ENCODE measurements at regions not wholly inside any gene's neighbourhood (a gene's known extent, or its start where the extent isn't known, plus 50 kb on each side); places are given as distances from the start of the nearest gene placed in this dataset.

- H3K27me3 Mint-ChIP-seq: peaks cover 34% of the 10 kb centered on the region
- H3K9me3 Mint-ChIP-seq: peaks cover 5% of the 10 kb centered on the region
- H3K36me3 Mint-ChIP-seq: peaks cover 2% of the 10 kb centered on the region
- ATAC-seq (ENCODE audit: low read depth): no peak
- no peak for DNase-seq (ENCODE audit: low spot score in 2 of 2)
- no peak overlapping the region for H3K4me3 Mint-ChIP-seq
- H3K4me1 Mint-ChIP-seq: no peaks in the 10 kb centered on the region
- H3K27ac Mint-ChIP-seq: no peak overlapping the region
Measured at GRCh38 chr10:14468023-14468441, 137.3 kb upstream of the FRMD4A start.

DNA sequence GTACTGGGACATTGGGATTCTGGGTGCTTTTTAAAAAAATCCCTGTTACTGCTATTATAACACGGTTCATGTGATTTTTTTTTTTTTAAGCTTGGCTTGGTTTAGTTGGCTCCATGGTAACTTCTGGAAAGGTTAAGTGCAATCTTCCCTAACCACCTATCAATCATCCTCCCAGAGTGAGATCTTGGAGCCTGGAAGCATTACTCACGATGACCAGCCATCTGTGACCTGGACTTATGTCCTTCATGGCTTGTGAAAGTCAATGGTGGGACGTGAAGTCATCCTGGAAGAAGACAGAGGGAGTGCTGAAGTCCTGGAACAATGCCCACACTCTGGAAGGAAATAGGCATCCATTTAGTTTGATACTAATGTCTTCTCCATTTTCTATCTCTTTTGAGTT, 135.5 kb upstream of the FRMD4A start:
- H3K4me3 Mint-ChIP-seq: no peak overlapping the region
- no peaks in the 10 kb centered on the region for H3K4me1 Mint-ChIP-seq
- peaks cover 5% of the 10 kb centered on the region for H3K36me3 Mint-ChIP-seq
- peaks cover 10% of the 10 kb centered on the region for H3K9me3 Mint-ChIP-seq
- ATAC-seq (ENCODE audit: low read depth) (no peak), DNase-seq (ENCODE audit: low spot score in 2 of 2) (no peak)
- H3K27ac Mint-ChIP-seq: no peak overlapping the region
- H3K27me3 Mint-ChIP-seq: peaks cover 34% of the 10 kb centered on the region

DNA sequence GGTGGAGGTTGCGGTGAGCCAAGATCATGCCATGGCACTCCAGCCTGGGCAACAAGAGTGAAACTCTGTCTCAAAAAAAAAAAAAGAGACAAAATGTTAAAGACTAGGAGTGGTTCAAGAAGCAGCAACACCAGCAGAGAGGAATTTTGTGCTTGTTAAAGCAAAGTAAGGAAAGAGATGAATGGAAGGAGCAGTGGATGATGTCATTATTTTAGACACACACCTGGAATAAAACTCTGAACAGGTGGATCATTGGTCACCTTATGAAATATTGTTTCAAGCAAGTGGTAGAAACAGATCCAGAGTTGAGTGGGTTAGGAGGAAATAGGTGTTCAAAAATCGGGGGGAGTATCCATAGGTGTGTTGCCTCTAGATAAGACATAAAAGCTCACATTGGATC, 129.7 kb upstream of the FRMD4A start:
- Mint-ChIP-seq H3K36me3 (peaks cover 10% of the 10 kb centered on the region), H3K27me3 (peaks cover 26% of the 10 kb centered on the region), H3K4me1 (peaks cover 3% of the 10 kb centered on the region), H3K27ac (no peak overlapping the region), H3K4me3 (no peak overlapping the region), H3K9me3 (peaks cover 12% of the 10 kb centered on the region)
- DNase-seq (ENCODE audit: low spot score in 2 of 2) (no peak), ATAC-seq (ENCODE audit: low read depth) (no peak)

DNA sequence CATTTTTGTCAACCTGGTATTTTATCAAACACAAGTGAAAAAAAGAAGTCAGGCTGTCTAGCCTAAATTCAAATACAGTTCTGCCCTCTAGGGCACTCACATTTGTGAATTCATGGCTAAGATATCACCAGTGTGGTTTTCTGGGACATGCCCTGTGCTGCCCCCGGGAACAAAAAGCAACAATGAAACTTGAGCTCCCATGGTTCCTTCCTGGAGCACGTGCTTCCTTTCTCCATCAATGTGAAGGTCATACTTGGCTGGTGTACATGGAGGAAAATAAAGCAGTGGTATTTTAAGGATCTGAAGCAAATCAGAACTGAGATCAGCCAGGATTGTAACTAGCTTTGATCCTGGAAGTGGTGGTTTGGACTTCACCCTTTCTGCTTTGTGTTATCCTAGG, 128.9 kb upstream of the FRMD4A start:
- H3K36me3 Mint-ChIP-seq: peaks cover 10% of the 10 kb centered on the region
- H3K4me1 Mint-ChIP-seq: peaks cover 3% of the 10 kb centered on the region
- no peak overlapping the region for H3K27ac Mint-ChIP-seq
- H3K27me3 Mint-ChIP-seq: peaks cover 26% of the 10 kb centered on the region
- H3K9me3 Mint-ChIP-seq: peaks cover 12% of the 10 kb centered on the region
- no peak overlapping the region for H3K4me3 Mint-ChIP-seq
- DNase-seq (ENCODE audit: low spot score in 2 of 2) (no peak), ATAC-seq (ENCODE audit: low read depth) (no peak)

GRCh38 chr10:14456870-14457266, 126.1 kb upstream of the FRMD4A start:
- Mint-ChIP-seq H3K27ac (no peak overlapping the region), H3K4me3 (no peak overlapping the region), H3K36me3 (peaks cover 7% of the 10 kb centered on the region), H3K4me1 (peaks cover 3% of the 10 kb centered on the region), H3K27me3 (peaks cover 17% of the 10 kb centered on the region), H3K9me3 (peaks cover 7% of the 10 kb centered on the region)
- DNase-seq (ENCODE audit: low spot score in 2 of 2): no peak
- no peak for ATAC-seq (ENCODE audit: low read depth)

GRCh38 chr10:14456218-14456869, 125.6 kb upstream of the FRMD4A start:
- ATAC-seq (ENCODE audit: low read depth): no peak
- no peak for DNase-seq (ENCODE audit: low spot score in 2 of 2)
- Mint-ChIP-seq H3K36me3 (peaks cover 7% of the 10 kb centered on the region), H3K4me1 (peaks cover 3% of the 10 kb centered on the region), H3K27ac (no peak overlapping the region), H3K27me3 (peaks cover 13% of the 10 kb centered on the region), H3K9me3 (peaks cover 5% of the 10 kb centered on the region), H3K4me3 (no peak overlapping the region)

- DNase-seq (ENCODE audit: low spot score in 2 of 2) (no peak), ATAC-seq (ENCODE audit: low read depth) (no peak)
- Mint-ChIP-seq H3K27ac (no peak overlapping the region), H3K9me3 (peaks cover 5% of the 10 kb centered on the region), H3K36me3 (peaks cover 7% of the 10 kb centered on the region), H3K4me3 (no peak overlapping the region), H3K27me3 (peaks cover 9% of the 10 kb centered on the region), H3K4me1 (peaks cover 4% of the 10 kb centered on the region)
Measured at GRCh38 chr10:14454629-14455028, 123.9 kb upstream of the FRMD4A start.

DNA sequence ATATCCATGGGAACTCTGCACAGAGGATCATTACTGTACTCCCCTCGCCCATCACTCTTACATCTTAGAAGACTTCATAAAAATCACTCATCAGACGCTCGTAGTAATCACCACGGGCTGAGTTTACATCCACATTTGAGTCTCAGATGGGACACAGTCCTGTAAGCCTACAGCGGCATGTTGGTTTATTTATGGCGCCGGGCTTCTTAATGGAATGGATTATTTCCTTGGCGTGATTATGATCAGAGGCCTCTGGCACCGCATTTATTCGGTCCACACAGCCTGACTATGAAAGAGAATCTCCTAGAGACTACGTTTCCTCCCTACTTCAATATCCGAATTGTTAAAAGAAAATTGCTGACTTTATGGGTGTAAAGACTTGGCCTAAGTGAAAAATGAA, 123.5 kb upstream of the FRMD4A start:
- Mint-ChIP-seq H3K27ac (no peak overlapping the region), H3K9me3 (peaks cover 5% of the 10 kb centered on the region), H3K4me3 (no peak overlapping the region), H3K36me3 (peaks cover 7% of the 10 kb centered on the region), H3K27me3 (peaks cover 10% of the 10 kb centered on the region), H3K4me1 (peaks cover 5% of the 10 kb centered on the region)
- ATAC-seq (ENCODE audit: low read depth) (no peak), DNase-seq (ENCODE audit: low spot score in 2 of 2) (no peak)

GRCh38 chr10:14453593-14453992, 122.9 kb upstream of the FRMD4A start:
- ATAC-seq (ENCODE audit: low read depth): no peak
- peaks cover 6% of the 10 kb centered on the region for H3K4me1 Mint-ChIP-seq
- no peak overlapping the region for H3K4me3 Mint-ChIP-seq
- H3K27ac Mint-ChIP-seq: no peak overlapping the region
- peaks cover 5% of the 10 kb centered on the region for H3K9me3 Mint-ChIP-seq
- peaks cover 7% of the 10 kb centered on the region for H3K36me3 Mint-ChIP-seq
- peaks cover 9% of the 10 kb centered on the region for H3K27me3 Mint-ChIP-seq
- no peak for DNase-seq (ENCODE audit: low spot score in 2 of 2)

DNA sequence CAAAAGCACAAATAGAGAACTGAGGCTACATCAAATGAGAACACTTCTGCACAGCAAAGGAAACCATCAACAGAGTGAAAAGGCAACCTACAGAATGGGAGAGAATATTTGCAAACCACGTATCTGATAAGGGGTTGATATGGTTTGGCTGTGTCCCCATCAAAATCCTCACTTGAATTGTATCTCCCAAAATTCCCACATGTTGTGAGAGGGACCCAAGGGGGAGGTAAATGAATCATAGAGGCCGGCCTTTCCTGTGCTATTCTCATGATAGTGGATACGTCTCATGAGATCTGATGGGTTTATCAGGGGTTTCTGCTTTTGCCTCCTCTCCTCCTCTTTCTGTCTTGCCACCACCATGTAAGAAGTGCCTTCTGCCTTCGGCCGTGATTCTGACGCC, 120.6 kb upstream of the FRMD4A start:
- DNase-seq (ENCODE audit: low spot score in 2 of 2) (no peak), ATAC-seq (ENCODE audit: low read depth) (no peak)
- H3K9me3 Mint-ChIP-seq: no peaks in the 10 kb centered on the region
- H3K4me1 Mint-ChIP-seq: peaks cover 4% of the 10 kb centered on the region
- H3K27me3 Mint-ChIP-seq: peaks cover 4% of the 10 kb centered on the region
- no peak overlapping the region for H3K27ac Mint-ChIP-seq
- H3K36me3 Mint-ChIP-seq: peaks cover 2% of the 10 kb centered on the region
- no peak overlapping the region for H3K4me3 Mint-ChIP-seq

GRCh38 chr10:14450041-14450491, 119.3 kb upstream of the FRMD4A start:
- H3K4me3 Mint-ChIP-seq: no peak overlapping the region

GRCh38 chr10:14449293-14449815, 118.6 kb upstream of the FRMD4A start:
- peaks cover 4% of the 10 kb centered on the region for H3K27me3 Mint-ChIP-seq
- no peak overlapping the region for H3K4me3 Mint-ChIP-seq
- H3K9me3 Mint-ChIP-seq: no peaks in the 10 kb centered on the region
- DNase-seq (ENCODE audit: low spot score in 2 of 2) (no peak), ATAC-seq (ENCODE audit: low read depth) (no peak)
- no peak overlapping the region for H3K27ac Mint-ChIP-seq
- H3K36me3 Mint-ChIP-seq: peaks cover 2% of the 10 kb centered on the region
- H3K4me1 Mint-ChIP-seq: peaks cover 4% of the 10 kb centered on the region

More at GRCh38 chr10:14450041-14450491, 119.3 kb upstream of the FRMD4A start:
- peaks cover 4% of the 10 kb centered on the region for H3K27me3 Mint-ChIP-seq
- H3K4me1 Mint-ChIP-seq: peaks cover 4% of the 10 kb centered on the region
- DNase-seq (ENCODE audit: low spot score in 2 of 2) (no peak), ATAC-seq (ENCODE audit: low read depth) (no peak)
- H3K36me3 Mint-ChIP-seq: peaks cover 2% of the 10 kb centered on the region
- no peaks in the 10 kb centered on the region for H3K9me3 Mint-ChIP-seq
- no peak overlapping the region for H3K27ac Mint-ChIP-seq

DNA sequence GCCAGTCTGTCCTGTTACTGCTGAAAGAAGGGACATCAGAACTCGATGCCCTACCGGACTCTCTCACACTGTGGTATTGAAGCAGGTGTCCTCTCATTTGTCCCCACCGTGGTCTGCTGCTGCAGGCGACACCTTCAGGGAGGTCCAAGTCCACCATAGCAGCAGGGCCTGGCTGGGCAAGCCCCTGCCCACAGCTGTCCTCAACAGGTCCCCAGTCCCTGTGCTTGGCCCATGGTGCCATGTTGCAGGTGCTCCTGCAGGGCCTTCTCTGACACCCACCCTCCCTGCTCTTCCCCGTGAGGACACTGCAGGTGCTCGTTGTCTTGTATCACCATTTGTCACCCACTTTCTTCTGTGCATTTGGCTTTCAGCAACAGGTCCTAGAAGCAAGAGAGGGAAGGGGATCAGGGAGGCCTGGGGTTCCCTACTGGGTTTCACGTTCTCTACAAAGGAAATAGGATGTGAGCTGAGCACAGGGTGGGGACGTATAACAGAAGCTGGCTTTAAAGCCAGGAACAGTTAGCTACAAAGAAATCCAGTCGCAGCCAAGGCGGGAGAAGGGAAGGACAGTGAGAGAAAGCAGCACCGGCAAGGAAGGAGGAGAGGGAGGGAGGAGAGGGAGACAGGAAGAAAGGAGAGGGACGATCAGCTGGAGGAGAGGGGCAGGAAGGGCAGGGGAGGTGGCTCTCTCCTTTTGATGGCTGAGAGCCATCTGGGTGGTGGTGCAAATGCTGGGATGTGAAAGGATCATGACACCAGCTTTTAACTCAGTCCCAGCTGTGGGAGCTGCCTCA, 117.7 kb upstream of the FRMD4A start:
- ATAC-seq (ENCODE audit: low read depth) (no peak), DNase-seq (ENCODE audit: low spot score in 2 of 2) (no peak)
- H3K4me3 Mint-ChIP-seq: no peak overlapping the region
- no peak overlapping the region for H3K27ac Mint-ChIP-seq
- H3K36me3 Mint-ChIP-seq: peaks cover 2% of the 10 kb centered on the region
- H3K9me3 Mint-ChIP-seq: no peaks in the 10 kb centered on the region
- H3K27me3 Mint-ChIP-seq: peaks cover 4% of the 10 kb centered on the region
- H3K4me1 Mint-ChIP-seq: peaks cover 4% of the 10 kb centered on the region

- no peak overlapping the region for H3K4me3 Mint-ChIP-seq
- ATAC-seq (ENCODE audit: low read depth): no peak
- no peaks in the 10 kb centered on the region for H3K9me3 Mint-ChIP-seq
- H3K36me3 Mint-ChIP-seq: peaks cover 2% of the 10 kb centered on the region
- DNase-seq (ENCODE audit: low spot score in 2 of 2): no peak
- H3K27ac Mint-ChIP-seq: no peak overlapping the region
- H3K27me3 Mint-ChIP-seq: peaks cover 4% of the 10 kb centered on the region
- peaks cover 4% of the 10 kb centered on the region for H3K4me1 Mint-ChIP-seq
Measured at GRCh38 chr10:14447094-14447839, 116.5 kb upstream of the FRMD4A start.
